OCI-M1 (cell line): ENCODE measurements at regions not wholly inside any gene's neighbourhood (a gene's known extent, or its start where the extent isn't known, plus 50 kb on each side); places are given as distances from the start of the nearest gene placed in this dataset.

Source experiments
- DNase-seq: peaks from one replicate; lab custom pipeline; 2025; lab: John Stamatoyannopoulos, UW

DNA sequence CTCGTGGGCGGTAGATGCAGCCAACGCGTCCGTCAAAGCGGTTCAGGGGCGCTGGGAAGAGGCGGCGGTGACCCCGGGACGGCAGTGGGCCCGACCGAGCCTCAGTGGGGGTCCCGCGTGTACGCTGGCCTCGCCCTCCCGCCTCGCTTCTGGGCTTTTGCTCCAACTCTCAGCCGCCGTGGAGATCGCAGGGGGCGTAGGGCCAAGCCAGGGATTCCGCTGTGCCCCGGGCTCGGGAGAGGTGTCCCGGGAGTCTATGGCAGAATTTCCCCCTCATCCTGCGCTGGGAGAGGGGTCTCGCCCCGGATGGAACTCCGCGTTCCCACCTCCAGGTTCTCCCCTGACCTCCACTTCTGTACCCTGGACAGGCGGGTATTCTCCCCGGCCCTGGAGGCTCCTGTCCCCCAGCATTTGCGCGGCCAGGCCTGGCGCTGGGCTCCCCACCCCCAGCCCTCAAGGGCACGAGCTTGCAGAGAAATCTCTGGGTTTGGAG, 131.9 kb downstream of the MRPL36 start:
- DNase-seq: no peak

DNA sequence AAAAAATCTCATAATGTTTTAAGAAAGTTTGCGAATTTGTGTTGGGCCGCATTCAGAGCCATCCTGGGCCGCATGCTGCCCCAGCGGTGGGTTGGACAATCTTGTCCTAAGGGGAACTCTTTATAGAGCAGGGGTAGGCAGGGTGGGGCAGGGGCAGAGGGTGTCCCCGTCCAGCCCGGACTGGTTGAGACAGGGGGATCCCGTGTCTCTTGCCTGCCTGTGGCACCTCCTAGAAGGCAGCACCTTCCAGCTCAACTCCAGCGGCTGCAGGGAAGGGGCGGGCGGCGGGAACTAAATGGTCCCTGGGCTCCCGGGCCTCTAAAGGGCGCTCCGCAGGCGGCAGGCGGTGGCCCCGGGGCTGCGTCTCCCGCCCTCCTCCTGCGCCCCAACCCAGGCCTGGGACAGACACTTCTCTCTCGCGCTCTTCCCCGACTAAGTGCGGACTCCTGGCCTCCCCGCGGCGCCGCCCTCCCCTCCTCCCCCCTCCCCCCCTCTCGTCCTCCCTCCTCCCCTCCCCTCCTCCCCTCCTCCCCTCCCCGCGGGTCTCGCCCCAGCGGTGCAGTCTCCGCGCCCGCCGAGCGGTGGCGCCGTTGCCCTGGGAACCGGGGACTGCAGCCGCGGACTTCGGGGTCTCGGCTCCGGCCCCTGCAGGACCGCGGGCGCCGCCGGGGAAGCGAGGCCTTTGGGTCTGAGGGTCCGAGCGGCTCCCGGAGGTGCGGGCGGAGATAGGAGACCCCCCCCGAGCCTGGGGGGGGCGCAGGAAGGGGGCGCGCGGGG, 132.6 kb downstream of the MRPL36 start:
- DNase-seq: peak; percentile 38

DNA sequence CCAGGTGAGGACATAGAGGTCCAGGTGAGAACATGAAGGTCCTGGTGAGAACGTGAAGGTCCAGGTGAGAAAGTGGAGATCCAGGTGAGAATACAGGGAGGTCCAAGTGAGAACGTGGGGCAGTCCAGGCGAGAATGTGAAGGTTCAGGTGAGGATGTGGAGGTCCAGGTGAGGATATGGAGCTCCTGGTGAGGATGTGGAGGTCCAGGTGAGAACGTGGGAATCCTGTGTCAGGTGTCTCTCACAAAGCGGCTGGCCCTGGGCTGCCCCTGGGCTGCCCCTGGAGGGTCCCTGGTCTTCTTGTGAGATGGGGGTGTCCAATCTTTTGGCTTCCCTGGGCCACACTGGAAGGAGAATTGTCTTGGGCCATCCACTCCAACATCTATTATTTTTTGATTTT, 133.4 kb downstream of the MRPL36 start:
- no peak for DNase-seq

DNA sequence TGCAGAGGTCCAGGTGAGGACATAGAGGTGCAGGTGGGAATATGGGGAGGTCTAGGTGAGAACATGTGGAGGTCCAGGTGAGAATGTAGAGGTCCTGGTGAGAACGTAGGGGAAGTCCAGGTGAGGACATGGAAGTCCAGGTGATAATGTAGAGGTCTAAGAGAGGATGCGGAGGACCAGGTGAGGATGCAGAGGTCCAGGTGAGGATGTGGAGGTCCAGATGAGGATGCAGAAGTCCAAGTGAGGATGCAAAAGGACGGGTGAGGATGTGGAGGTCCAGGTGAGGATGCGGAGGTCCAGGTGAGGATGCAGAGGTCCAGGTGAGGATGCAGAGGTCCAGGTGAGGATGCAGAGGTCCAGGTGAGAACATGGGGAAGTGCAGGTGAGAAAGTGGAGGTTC, 133.8 kb downstream of the MRPL36 start:
- DNase-seq: no peak

DNA sequence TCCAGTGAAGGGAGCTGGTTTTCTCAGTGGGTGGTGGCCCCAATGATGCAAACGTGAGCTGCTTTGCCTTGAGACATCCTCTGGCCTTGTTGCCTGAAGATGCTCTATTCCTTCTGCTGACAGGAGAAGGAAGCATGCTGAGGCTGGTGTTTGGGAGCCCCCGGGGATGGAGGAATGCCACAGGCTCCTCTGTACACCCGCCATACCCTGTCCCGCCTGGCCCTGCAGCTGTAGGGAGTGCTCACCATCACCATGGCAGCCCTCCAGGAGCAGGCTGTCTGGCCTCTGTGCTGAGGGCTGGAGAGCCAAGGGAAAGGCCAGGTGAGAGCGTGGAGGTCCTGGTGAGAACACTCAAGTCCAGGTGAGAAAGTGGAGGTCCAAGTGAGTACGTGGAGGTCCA, 134.4 kb downstream of the MRPL36 start:
- DNase-seq: no peak

DNA sequence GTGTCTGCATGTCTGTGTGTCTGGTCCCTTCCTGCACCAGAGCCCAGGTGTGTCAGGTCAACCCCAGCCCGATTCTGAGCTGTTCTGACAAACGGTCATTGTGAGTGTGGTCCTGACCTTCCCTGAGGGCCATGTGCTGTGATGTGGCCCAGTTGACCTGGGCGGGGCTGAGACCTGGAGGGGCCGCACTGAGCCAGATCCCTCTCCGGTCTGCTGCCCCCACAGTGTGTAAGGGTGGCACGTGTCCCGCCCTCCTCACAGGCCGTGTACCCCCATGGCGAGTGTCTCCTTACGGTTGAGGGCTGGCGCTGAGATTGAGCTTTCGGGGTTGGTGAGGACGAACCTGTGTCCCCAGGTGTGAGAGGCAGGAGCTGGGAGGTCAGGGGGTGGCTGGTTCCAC, 136.5 kb downstream of the MRPL36 start:
- no peak for DNase-seq

DNA sequence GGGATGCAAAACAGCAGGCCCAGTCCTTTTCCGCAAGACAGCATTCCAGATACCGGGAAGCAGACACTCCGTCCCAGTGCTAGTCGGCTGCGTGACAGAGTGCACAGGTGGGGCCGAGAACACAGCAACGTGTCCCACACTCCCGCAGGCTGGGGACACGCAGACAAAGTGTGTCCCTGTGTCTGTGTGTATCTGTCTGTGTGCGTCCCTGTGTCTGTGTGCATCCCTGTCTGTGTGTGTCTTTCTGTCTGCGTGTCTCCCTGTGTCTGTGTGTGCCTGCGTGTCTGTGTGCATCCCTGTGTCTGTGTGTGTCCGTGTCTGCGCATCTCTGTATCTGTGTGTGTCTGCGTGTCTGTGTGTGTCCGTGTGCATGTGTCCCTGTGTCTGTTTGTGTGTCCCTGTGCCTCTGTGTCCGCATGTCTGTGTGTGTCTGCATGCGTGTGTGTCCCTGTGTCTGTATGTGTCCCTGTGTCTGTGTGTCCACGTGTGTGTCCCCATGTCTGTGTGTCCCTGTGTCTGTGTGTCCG, 137.0 kb downstream of the MRPL36 start:
- no peak for DNase-seq

DNA sequence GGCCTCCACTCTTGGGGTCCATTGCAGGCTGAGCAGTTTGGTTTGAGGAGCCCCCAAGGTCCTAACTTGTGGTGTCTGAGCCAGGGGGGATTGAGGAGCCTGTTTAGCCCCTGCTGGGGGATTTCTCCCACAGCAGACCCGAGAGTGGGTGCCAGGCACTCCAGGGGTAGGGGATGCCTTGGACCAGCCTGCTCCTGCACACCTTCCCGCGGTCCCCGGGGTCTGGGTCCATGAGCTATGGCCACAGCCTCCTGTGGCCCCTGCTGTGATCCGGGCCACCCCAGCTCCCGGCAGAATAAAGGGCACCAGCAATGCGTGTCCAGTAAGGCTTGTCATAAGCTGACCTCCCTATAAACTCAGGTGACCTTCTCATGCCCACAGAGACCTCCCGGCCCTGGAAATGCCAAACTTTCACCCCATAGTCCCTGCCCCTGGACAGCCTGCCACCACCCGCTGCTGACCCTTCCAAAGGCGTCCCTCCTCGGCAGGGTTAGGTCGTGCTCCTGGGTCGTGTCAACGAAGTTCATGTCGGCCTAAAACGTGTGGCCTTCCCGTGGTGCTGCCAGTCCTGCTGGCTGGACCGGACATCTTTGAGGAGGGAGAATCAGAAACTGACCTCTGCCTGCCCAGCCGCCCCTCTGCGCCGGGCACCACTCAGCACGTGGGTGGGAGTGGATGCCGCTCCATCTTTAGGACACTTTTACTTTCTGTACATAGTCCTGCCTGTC, 137.6 kb downstream of the MRPL36 start:
- DNase-seq: no peak

DNA sequence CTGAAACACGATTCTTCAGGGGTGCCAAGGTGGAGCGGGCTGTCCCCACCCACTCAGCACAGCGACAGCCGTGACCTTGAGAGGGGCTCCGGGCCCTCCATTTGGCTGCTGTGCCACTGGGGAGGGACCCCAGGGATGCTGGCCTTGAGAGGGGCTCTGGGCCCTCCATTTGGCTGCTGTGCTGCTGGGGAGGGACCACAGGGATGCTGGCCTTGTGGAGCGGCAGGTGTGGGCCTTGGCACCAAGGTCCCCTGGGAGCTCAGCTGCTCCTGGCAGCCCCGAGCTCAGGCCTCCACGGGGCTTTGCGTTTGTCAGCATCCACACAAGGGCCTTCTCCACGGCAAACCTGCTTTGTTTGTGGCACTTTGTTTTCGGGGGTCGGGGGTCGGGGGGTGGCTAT, 137.6 kb upstream of the LPCAT1 start:
- no peak for DNase-seq

DNA sequence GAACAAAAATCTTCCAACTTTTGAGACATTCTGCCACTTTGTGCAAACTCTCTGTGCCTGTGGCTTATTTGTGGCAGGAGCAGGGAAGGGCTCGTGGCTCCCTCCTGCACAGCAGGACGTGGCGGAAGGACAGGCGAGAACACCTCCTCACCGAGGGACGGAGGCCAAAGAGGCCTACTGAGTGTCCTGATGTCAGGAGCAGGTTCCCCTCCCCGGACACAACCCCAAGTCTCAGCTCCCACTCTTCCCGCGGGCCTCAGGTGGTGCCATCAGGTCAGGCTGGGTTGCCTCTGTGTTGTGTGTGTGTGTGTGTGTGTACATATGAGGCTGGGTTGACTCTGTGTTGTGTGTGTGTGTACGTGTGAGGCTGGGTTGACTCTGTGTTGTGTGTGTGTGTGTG, 136.8 kb upstream of the LPCAT1 start:
- no peak for DNase-seq

DNA sequence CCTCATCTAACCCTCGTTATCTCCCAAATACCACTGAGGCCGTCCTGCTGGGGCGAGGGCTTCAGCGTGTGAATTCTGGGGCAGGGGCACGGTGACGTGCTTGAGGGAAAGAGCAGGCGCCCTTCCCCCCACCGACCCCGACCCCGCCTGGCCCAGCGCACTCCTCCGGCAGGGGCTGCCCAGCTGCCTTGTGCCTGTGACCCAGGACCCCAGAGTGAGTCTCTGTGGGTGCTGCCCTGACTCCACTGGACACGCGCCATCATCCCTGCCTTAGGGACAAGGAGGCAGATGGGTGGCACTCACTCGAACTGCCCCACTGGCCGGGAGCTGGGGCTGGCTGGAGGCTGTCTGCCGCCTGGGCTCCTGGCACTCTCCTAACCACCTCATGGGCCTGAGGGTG, 136.2 kb upstream of the LPCAT1 start:
- no peak for DNase-seq

DNA sequence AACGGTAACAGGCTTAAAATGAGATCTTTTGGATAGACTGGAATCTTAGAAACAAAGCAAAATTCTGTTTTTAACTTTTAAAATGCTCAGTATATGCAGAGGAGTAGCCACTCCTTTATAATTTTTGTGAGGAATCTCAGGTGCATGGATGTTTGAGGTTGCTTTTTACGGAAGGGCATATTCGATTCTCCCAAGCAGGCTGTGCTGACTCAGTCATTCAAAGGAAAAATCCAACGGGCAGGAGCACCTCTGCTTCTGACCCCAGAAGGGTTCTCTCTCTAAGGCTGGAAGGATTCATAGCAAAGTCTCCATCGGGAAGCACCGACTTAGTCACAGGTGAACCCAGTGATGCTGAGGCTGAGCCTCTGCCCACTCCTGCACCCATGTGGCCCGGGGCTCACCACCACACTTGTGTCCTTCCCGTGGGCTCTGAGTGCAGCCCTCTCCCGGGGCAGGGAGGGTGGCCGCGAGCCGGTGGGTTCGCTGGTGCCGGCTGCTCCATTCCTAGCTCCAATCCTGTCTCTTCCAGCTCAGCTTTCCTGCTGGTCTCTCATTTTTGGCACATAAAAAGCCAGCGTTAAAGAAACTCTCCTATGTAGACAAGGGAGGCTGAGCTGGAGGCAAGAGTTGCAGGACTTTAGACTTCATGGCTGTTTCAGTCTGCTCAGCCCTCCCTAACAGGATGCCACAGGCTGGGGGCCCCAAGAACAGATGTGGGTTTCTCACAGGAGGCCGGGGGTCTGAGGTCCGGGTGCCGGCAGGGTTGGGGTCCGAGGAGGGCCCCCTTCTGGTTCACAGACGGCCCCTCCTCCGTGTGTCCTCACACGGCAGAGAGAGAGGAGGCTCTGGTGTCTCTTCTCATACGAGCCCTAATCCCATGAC, 135.6 kb upstream of the LPCAT1 start:
- DNase-seq: no peak

DNA sequence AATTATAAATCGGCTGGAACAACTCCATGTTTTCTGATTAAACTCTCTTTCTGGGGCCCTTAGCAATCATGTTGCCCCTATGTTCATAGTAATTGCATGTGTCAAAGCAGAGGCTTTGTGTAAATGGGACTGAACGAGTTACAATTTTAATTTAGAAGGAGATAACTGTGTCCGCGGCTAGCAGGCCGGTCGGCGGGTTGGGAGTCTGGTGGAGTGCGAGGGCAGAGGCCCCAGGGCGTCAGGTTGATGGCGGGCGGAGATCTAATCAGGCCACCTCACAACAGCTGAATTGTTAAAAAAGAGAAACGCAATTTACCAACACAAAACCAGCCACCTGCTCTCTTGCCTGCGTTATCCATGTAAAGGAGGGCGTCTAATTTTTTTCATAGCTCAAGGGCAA, 134.9 kb upstream of the LPCAT1 start:
- no peak for DNase-seq

DNA sequence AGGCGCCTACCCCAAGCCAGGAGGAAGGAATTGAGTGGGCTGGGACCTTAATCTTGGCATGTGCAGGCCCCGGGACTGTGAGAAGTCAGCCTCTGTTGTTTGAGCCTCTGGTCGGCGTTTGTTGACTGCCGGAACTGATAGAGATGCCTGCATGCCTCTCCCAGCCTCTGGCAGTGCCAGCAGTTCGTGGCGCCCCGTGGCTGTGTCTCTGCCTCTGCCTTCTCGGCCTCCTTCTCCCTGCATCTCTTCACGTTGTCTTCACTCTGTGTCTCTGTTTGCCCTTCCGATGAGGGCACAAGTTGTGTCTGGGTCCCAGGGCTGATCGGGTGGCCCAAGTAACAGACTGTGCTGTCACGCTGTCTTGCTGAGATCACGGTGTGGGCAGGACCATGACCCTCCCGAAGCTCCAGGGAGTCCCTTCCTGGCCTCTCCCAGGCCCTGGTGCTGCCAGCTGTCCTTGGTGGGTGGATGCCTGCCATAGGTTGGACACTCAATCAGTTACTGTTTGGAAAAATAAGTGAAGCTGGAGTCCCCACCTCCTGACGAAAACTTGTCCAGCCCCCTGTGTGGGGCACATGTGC, 133.5 kb upstream of the LPCAT1 start:
- no peak for DNase-seq

DNA sequence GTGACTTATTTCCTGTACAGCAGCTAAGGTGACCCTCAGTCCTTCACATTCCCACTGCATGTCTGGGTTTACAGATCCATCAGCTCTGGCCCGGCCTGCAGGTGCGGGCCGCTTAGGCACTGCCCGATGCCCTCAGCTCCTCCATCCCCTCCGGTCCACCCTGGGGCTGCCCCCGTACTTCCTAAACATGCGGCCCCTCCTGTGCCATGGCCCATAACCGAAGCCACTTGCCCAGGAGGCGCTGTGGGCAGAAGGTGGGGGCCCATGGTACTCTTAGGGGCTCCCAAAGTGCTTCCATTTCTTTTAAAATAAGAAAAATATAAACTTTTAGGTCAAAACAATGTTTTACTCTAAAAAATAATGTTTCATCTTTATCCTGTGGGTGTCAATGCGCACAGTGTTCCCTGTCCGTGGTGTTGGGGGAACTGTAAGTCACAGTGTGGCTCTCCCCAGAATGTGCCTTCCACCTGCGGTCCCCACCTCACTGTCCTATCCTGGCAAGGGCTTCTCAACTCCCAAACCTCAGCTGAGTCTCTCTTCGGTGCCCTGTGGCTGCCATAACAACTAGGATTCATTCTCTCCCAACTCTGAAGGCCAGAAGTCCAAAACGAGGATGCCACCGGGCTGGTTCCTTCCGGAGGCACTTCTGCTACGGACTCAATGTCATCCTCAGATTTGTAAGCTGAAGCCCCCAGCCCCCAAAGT, 132.7 kb upstream of the LPCAT1 start:
- DNase-seq: no peak

DNA sequence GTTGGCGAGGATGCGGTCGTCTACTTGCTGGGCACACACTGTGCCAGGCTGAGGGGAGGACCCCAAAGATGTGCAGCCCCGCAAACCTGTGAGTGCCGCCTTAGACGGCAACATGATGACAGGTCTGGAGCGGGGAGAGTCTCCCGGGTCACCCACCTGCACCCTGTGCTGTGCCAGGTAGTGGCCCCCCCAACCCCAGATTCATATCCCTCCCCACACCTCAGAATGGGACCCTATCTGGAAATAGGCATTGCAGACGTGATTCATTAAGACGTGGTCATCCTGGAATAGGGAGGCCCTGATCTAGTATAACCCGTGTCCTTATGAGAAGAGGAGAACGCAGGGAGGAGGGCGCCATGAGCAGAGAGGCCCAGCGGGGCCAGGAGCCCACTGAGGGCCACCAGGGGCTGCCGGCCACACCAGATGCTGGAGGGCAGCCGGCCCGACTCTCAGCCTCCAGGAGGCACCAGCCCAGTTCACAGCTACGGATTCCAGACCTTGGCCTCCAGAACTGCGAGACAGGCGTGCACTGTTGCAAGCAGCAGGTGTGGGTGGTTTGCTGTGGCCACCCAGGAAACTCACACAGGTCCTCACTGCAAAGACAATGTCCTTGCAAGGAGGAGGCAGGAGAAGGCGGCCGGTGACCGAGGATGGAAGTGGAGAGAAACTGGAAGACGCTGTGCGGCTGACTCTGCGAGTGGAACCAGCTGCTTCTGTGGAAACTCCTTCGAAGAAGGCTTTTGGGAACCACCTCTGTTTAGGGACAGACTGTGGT, 131.9 kb upstream of the LPCAT1 start:
- DNase-seq: no peak

DNA sequence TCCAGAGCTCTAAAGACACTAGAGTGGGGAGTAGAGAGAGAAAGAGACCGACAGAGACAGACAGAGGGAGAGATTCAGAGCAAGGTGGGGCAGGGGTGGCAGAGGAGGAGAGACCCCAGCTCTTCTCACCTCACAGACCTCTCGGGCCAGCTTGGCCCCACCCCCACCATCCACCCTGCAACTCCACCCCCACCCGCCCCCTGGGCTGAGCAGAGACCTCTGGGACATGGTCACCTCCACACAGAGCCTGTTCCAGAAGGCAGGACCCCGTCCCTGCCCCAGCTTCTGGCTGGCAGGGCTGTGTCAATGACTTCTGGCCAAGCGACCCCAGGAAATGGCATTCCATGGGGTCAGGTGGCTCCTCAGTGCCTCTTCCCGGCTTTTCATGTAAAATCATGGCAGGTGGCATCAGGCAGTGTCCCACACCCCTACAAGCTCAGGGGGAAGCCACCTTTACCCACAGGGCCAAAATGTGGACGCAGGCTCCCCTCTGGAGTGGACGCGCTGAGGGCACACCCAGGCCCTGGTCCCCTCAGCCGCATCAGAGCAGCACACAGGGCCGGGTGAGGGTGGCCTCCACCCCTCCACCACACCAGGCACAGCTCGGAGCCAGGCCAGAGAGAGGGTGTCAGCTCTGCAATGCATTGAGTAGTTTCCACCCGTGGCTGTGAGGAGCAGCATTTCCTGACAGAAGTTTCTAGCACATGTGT, 131.2 kb upstream of the LPCAT1 start:
- DNase-seq: no peak

DNA sequence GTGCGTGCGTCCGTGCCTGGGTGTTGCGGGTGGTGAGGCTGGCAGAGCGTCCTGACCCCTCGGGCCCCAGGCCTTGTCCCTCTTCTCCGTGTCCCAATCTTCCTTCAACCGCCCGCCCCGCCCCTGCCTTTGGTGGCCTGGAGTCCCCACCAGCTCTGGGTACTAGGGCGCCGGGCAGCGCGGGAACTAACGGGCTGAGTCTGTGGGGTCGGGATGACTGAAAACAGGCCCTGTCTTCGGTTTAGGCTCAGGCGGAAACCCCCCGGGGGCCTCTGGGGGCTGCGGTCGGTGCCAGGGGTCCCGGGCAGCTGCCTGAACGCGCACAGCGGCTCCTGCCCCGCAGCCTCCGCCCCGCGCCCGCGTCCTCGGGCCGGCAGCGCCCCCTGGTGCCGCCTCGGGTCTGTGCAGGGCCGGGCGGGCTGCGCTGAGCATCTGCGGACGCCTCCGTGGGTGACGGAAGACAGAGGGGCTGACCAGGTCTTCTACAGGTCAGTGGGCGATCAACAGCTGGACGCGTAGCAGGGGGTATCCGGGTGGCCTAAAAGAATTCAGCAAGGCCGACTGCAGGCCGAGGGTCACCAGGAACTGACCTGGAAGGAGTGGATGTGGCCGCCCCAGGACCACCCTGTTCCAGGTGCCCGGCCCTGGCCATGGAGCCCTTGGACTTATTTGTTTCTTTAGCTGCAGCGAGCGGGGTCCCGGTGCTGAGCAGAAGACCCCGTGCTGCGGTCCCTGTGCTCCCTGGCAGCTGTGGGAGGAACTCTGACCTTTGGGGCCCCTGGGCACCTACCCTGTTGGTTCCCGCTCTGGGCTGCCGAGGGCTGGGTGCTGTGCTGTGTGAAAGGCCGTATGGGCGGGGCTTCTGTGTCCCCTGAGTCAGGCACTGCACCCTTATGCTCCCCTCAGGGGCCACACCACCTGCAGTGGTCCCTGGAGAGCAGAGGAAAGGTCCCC, 130.2 kb upstream of the LPCAT1 start:
- DNase-seq: peak; percentile 30
